Astrocyte (in vitro differentiated cells and primary cell): ENCODE measurements at regions not wholly inside any gene's neighbourhood (a gene's known extent, or its start where the extent isn't known, plus 50 kb on each side); places are given as distances from the start of the nearest gene placed in this dataset.

ENCODE experiments used
- DNase-seq: peaks from one replicate; pipeline ENCODE4 v3.0.0-alpha.2; 2010; ENCODE audit warnings: low read depth
- FAIRE-seq: peaks from 2 replicates; lab custom pipeline; 2011; peaks lifted over from hg19 to GRCh38; lab: Jason Lieb, UNC
- H2AFZ ChIP-seq: 2 replicates; pipeline ENCODE4 v1.6.0; 2012; ENCODE audit warnings: low read depth, low read length, inconsistent platforms
- H3K27ac ChIP-seq: 2 replicates; pipeline ENCODE4 v1.5.1; 2011; ENCODE audit warnings: low read depth, low read length, inconsistent platforms
- H3K27me3 ChIP-seq: 2 replicates; pipeline ENCODE4 v1.6.0; 2011; ENCODE audit warnings: low read length, inconsistent platforms; ENCODE audit not compliant: insufficient read depth
- H3K36me3 ChIP-seq: 2 replicates; pipeline ENCODE4 v1.5.1; 2011; ENCODE audit warnings: low read length, inconsistent platforms; ENCODE audit not compliant: insufficient read depth
- H3K4me1 ChIP-seq: 2 replicates; pipeline ENCODE4 v1.5.1; 2011; ENCODE audit warnings: low read length, inconsistent platforms; ENCODE audit not compliant: insufficient read depth
- H3K4me2 ChIP-seq: 2 replicates; pipeline ENCODE4 v1.6.0; 2012; ENCODE audit warnings: low read length, inconsistent platforms
- H3K4me3 ChIP-seq: 2 replicates; pipeline ENCODE4 v1.5.1; 2011; ENCODE audit warnings: low read depth, mild to moderate bottlenecking, low read length, inconsistent platforms; ENCODE audit not compliant: insufficient read depth
- H3K79me2 ChIP-seq: 2 replicates; pipeline ENCODE4 v1.6.0; 2012; ENCODE audit warnings: mild to moderate bottlenecking, low read length, inconsistent platforms; ENCODE audit not compliant: insufficient read depth
- H3K9ac ChIP-seq: 2 replicates; pipeline ENCODE4 v1.6.0; 2012; ENCODE audit warnings: mild to moderate bottlenecking, low read length, inconsistent platforms
- H3K9me3 ChIP-seq: 2 replicates; pipeline ENCODE4 v1.5.1; 2012; ENCODE audit warnings: low read depth, mild to moderate bottlenecking, low read length, inconsistent platforms; ENCODE audit not compliant: insufficient read depth
- H4K20me1 ChIP-seq: 2 replicates; pipeline ENCODE4 v1.6.0; 2012; ENCODE audit warnings: low read length, inconsistent platforms; ENCODE audit not compliant: insufficient read depth
- H3K27ac Mint-ChIP-seq: one replicate; pipeline ENCODE4 v1.8.0; 2021; ENCODE audit warnings: mild to moderate bottlenecking, mixed read lengths; ENCODE audit not compliant: unreplicated experiment
- H3K27me3 Mint-ChIP-seq: one replicate; pipeline ENCODE4 v1.8.0; 2021; ENCODE audit warnings: low read depth, mixed read lengths; ENCODE audit not compliant: unreplicated experiment
- H3K36me3 Mint-ChIP-seq: one replicate; pipeline ENCODE4 v1.8.0; 2021; ENCODE audit warnings: low read depth, mixed read lengths; ENCODE audit not compliant: unreplicated experiment
- H3K4me1 Mint-ChIP-seq: one replicate; pipeline ENCODE4 v1.8.0; 2021; ENCODE audit warnings: low read depth, mixed read lengths; ENCODE audit not compliant: unreplicated experiment
- H3K4me3 Mint-ChIP-seq: one replicate; pipeline ENCODE4 v1.8.0; 2021; ENCODE audit warnings: mild to moderate bottlenecking, moderate library complexity, mixed read lengths; ENCODE audit not compliant: unreplicated experiment
- H3K9me3 Mint-ChIP-seq: one replicate; pipeline ENCODE4 v1.8.0; 2021; ENCODE audit warnings: mild to moderate bottlenecking, mixed read lengths; ENCODE audit not compliant: unreplicated experiment
- EZH2 ChIP-seq: IDR thresholded peaks from 2 replicates; pipeline ENCODE4 v1.6.1; 2012; ENCODE audit warnings: mild to moderate bottlenecking, low read length, inconsistent platforms; ENCODE audit not compliant: insufficient read depth
- TF ChIP-seq, protein P1 (sequence below): IDR thresholded peaks from 2 replicates; pipeline ENCODE4 v1.5.1; 2011; ENCODE audit warnings: low read depth, mild to moderate bottlenecking, inconsistent platforms, low read length, moderate library complexity; ENCODE audit not compliant: insufficient read depth

DNA sequence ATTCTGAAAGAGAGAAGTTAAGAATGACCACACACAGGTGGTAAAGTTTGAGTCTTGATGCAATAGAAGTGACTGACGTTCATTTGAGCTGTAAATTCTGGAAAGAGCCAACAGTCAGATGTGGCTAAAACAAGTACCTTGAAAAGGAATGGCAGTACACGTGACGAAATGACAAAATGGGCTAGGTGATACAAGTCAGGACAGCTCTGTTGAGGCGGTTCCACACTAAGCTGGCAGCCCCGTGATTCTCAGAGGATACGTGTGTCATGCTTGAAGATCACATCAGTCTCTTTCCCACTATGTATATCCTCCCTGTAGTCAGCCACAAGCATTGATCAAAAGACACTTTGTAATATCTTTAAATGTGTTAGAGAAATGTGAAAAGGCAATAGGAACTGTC, 881.3 kb upstream of the ADGRL2 start:
- no peak overlapping the region for H3K4me2 ChIP-seq
- H3K27me3 ChIP-seq, result no peaks in the 10 kb centered on the region
- H3K79me2 ChIP-seq, result no peaks in the 10 kb centered on the region
- H3K9me3 Mint-ChIP-seq, result no peaks in the 10 kb centered on the region
- H3K27ac ChIP-seq, result no peak overlapping the region
- H3K4me3 Mint-ChIP-seq, result no peak overlapping the region
- TF ChIP-seq, protein P1, sequence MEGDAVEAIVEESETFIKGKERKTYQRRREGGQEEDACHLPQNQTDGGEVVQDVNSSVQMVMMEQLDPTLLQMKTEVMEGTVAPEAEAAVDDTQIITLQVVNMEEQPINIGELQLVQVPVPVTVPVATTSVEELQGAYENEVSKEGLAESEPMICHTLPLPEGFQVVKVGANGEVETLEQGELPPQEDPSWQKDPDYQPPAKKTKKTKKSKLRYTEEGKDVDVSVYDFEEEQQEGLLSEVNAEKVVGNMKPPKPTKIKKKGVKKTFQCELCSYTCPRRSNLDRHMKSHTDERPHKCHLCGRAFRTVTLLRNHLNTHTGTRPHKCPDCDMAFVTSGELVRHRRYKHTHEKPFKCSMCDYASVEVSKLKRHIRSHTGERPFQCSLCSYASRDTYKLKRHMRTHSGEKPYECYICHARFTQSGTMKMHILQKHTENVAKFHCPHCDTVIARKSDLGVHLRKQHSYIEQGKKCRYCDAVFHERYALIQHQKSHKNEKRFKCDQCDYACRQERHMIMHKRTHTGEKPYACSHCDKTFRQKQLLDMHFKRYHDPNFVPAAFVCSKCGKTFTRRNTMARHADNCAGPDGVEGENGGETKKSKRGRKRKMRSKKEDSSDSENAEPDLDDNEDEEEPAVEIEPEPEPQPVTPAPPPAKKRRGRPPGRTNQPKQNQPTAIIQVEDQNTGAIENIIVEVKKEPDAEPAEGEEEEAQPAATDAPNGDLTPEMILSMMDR, result no peak
- no peak for TF ChIP-seq EZH2
- H3K36me3 Mint-ChIP-seq, result no peaks in the 10 kb centered on the region
- H3K4me1 Mint-ChIP-seq, result no peaks in the 10 kb centered on the region
- no peaks in the 10 kb centered on the region for H3K36me3 ChIP-seq
- no peaks in the 10 kb centered on the region for H3K27me3 Mint-ChIP-seq
- H3K27ac Mint-ChIP-seq, result no peak overlapping the region
- FAIRE-seq, result no peak
- H3K4me1 ChIP-seq, result no peaks in the 10 kb centered on the region
- DNase-seq, result no peak
- no peaks in the 10 kb centered on the region for H3K9me3 ChIP-seq
- no peak overlapping the region for H3K9ac ChIP-seq
- H2AFZ ChIP-seq, result no peak overlapping the region
- H4K20me1 ChIP-seq, result no peaks in the 10 kb centered on the region
- no peak overlapping the region for H3K4me3 ChIP-seq

DNA sequence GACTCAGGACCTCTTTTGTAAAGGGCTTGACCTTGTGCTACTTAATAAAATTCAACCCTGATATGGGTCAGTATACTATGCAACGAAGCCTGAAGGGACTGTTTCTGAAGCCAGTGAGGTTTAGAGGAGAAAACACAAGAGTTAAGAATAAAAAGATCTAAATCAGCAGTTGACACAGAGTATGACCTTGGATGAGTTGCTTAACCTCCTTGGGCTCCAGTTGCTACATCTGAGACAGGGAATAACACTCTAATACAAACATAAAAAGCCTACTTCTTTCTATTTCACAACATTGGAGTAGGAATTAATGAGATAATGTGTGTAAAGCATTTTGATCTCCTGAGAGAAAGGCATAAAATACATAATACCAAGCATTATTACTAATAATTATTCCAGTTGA, 882.4 kb upstream of the ADGRL2 start:
- Histone ChIP-seq H2AFZ (no peak overlapping the region), H3K4me2 (no peak overlapping the region), H3K36me3 (no peaks in the 10 kb centered on the region), H3K4me1 (no peaks in the 10 kb centered on the region), H3K79me2 (no peaks in the 10 kb centered on the region), H3K9me3 (no peaks in the 10 kb centered on the region), H3K27ac (no peak overlapping the region), H3K4me3 (no peak overlapping the region), H4K20me1 (no peaks in the 10 kb centered on the region), H3K9ac (no peak overlapping the region), H3K27me3 (no peaks in the 10 kb centered on the region)
- Mint-ChIP-seq H3K4me1 (no peaks in the 10 kb centered on the region), H3K27me3 (no peaks in the 10 kb centered on the region), H3K27ac (no peak overlapping the region), H3K36me3 (no peaks in the 10 kb centered on the region), H3K4me3 (no peak overlapping the region), H3K9me3 (no peaks in the 10 kb centered on the region)
- FAIRE-seq (no peak), DNase-seq (no peak)
- no peak for TF ChIP-seq EZH2
- TF ChIP-seq, protein P1, result no peak

DNA sequence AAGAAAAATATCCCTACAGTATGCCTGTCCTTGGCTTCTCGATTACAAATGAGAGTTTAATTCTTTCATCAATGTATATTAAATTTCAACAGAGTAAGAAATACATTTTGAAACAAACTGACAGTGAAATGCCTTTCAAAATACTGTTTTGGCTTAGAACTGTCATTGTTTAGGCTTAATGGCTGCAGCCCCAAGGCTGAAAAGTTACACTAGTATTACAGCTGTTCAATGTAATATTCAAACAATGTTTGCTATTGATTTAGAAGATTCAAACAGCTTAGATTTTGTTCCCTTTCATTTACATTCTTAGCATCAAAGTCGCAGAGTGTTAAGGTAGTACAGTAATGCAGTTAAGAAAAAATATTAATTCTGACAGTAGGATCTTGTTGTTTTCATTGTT, 882.9 kb upstream of the ADGRL2 start:
- no peaks in the 10 kb centered on the region for H3K79me2 ChIP-seq
- H3K27ac ChIP-seq, result no peak overlapping the region
- H3K9me3 ChIP-seq, result no peaks in the 10 kb centered on the region
- Mint-ChIP-seq H3K4me3 (no peak overlapping the region), H3K27ac (no peak overlapping the region), H3K36me3 (no peaks in the 10 kb centered on the region), H3K9me3 (no peaks in the 10 kb centered on the region), H3K4me1 (no peaks in the 10 kb centered on the region), H3K27me3 (no peaks in the 10 kb centered on the region)
- no peak for DNase-seq
- no peaks in the 10 kb centered on the region for H3K36me3 ChIP-seq
- H2AFZ ChIP-seq, result no peak overlapping the region
- TF ChIP-seq EZH2, result no peak
- TF ChIP-seq, protein P1, result no peak
- H3K9ac ChIP-seq, result no peak overlapping the region
- H4K20me1 ChIP-seq, result no peaks in the 10 kb centered on the region
- no peaks in the 10 kb centered on the region for H3K4me1 ChIP-seq
- no peaks in the 10 kb centered on the region for H3K27me3 ChIP-seq
- no peak for FAIRE-seq
- H3K4me3 ChIP-seq, result no peak overlapping the region
- no peak overlapping the region for H3K4me2 ChIP-seq
